OCI-LY7 (cell line): ENCODE measurements at regions not wholly inside any gene's neighbourhood (a gene's known extent, or its start where the extent isn't known, plus 50 kb on each side); places are given as distances from the start of the nearest gene placed in this dataset.

Experiments used
- CTCF ChIP-seq: fragments of 200-600 bp; sonication (generic); conservative IDR thresholded peaks from 2 replicates; pipeline ENCODE4 v1.5.1; 2014; ENCODE audit warnings: mild to moderate bottlenecking, antibody characterized with exemption, low read length, moderate library complexity, mixed read lengths
- EZH2phosphoT487 ChIP-seq: fragments of 200-600 bp; sonication (generic); IDR thresholded peaks from 2 replicates; pipeline ENCODE4 v1.6.1; 2018; ENCODE audit warnings: low read depth, borderline replicate concordance, mild to moderate bottlenecking, mixed run types, antibody characterized with exemption, low read length, moderate library complexity, mixed read lengths

GRCh38 chr6:93974332-93974731 is 555.0 kb upstream of the EPHA7 start:
- TF ChIP-seq CTCF (no peak), EZH2phosphoT487 (no peak)
